Fibroblast of lung (primary cell): ENCODE measurements at regions not wholly inside any gene's neighbourhood (a gene's known extent, or its start where the extent isn't known, plus 50 kb on each side); places are given as distances from the start of the nearest gene placed in this dataset.

ENCODE experiments used
- CTCF ChIP-seq, 2 donors: IDR thresholded peaks in 1 of 2; conservative IDR thresholded peaks in 1 of 2; 1 replicate in 1 of 2; 2 replicates in 1 of 2; pipeline ENCODE4 v1.5.1; 2011 to 2012; ENCODE audit warnings: low read length in 2 of 2, control low read depth in 1 of 2, inconsistent platforms in 1 of 2, low read depth in 1 of 2, mild to moderate bottlenecking in 1 of 2
- EZH2 ChIP-seq: IDR thresholded peaks from 2 replicates; pipeline ENCODE4 v1.5.1; 2012; ENCODE audit warnings: low read length, control low read depth, mild to moderate bottlenecking; ENCODE audit errors: missing control alignments

- TF ChIP-seq CTCF (conservative IDR thresholded peaks at IDR 0.05 in 1 of 2, IDR thresholded peaks at IDR 0.05 in 1 of 2; ENCODE audit: low read depth in 1 of 2, low read length in 2 of 2) (no peak), EZH2 (no peak)
Measured at GRCh38 chr2:193076995-193077394, 882.3 kb upstream of the TMEFF2 start.
